A673 (cell line): ENCODE measurements at regions not wholly inside any gene's neighbourhood (a gene's known extent, or its start where the extent isn't known, plus 50 kb on each side); places are given as distances from the start of the nearest gene placed in this dataset.

Source experiments
- BruUV-seq: library from RNA; stranded (reverse); fragments of 400-500 nt; replicated peaks from 2 replicates; lab custom pipeline; 2021; lab: Mats Ljungman, UMichigan
- CTCF ChIA-PET: fragments of 300-600 bp; sonication (Branson Sonifier 250); formaldehyde crosslinking; loops from one replicate; lab custom pipeline; 2022; ENCODE audit warnings: antibody characterized with exemption; lab: Charles Lee
- POLR2A ChIA-PET: fragments of 300-600 bp; sonication (Branson Sonifier 250); formaldehyde crosslinking; loops from one replicate; lab custom pipeline; 2022; ENCODE audit warnings: antibody characterized with exemption; ENCODE audit not compliant: low non-redundant PET; lab: Charles Lee
- DNase-seq: peaks from one replicate; pipeline ENCODE4 v3.0.0-alpha.2; 2015; ENCODE audit warnings: low spot score
- H3K27ac ChIP-seq: fragments of 200-600 bp; sonication (generic); 2 replicates; pipeline ENCODE4 v1.5.1; 2016; ENCODE audit warnings: mixed run types, low read depth, mild to moderate bottlenecking, mixed read lengths, antibody characterized with exemption, low read length; ENCODE audit not compliant: poor library complexity, severe bottlenecking
- H3K27me3 ChIP-seq: fragments of 200-600 bp; sonication (generic); replicated peaks from 2 replicates; pipeline ENCODE4 v1.6.1; 2017; ENCODE audit warnings: mixed run types, low read depth, mild to moderate bottlenecking, mixed read lengths, antibody characterized with exemption, low read length; ENCODE audit not compliant: insufficient read depth, poor library complexity
- H3K36me3 ChIP-seq: fragments of 200-600 bp; sonication (generic); 2 replicates; pipeline ENCODE4 v1.6.1; 2016; ENCODE audit warnings: mixed run types, mild to moderate bottlenecking, mixed read lengths, antibody characterized with exemption, low read length; ENCODE audit not compliant: insufficient read depth, poor library complexity, severe bottlenecking
- H3K4me1 ChIP-seq: fragments of 200-600 bp; sonication (generic); 2 replicates; pipeline ENCODE4 v1.6.1; 2017; ENCODE audit warnings: mixed run types, mild to moderate bottlenecking, mixed read lengths, antibody characterized with exemption, low read length; ENCODE audit not compliant: insufficient read depth, poor library complexity, severe bottlenecking
- H3K4me3 ChIP-seq: fragments of 200-600 bp; sonication (generic); 2 replicates; pipeline ENCODE4 v1.5.1; 2016; ENCODE audit warnings: low read depth, mixed run types, mild to moderate bottlenecking, mixed read lengths, low read length; ENCODE audit not compliant: poor library complexity, severe bottlenecking
- H3K9me3 ChIP-seq: fragments of 200-600 bp; sonication (generic); 2 replicates; pipeline ENCODE4 v1.6.1; 2016; ENCODE audit warnings: mixed run types, low read depth, mild to moderate bottlenecking, mixed read lengths, antibody characterized with exemption, low read length; ENCODE audit not compliant: poor library complexity, severe bottlenecking
- CTCF ChIP-seq: fragments of 300-800, 200-600 bp; sonication (generic); conservative IDR thresholded peaks from 2 replicates; pipeline ENCODE4 v1.5.1; 2017; ENCODE audit warnings: low read depth, mild to moderate bottlenecking, antibody characterized with exemption, low read length, moderate library complexity, mixed read lengths
- EZH2 ChIP-seq: fragments of 200-600 bp; sonication (generic); IDR thresholded peaks from 2 replicates; pipeline ENCODE4 v1.6.1; 2017; ENCODE audit warnings: borderline replicate concordance, low read depth, mild to moderate bottlenecking, mixed read lengths, antibody characterized with exemption, low read length; ENCODE audit not compliant: poor library complexity, severe bottlenecking
- intact Hi-C: fragments of 100-400 bp; cut with micrococcal nuclease; formaldehyde crosslinking; loops from one replicate; pipeline ENCODE4 v1.10.0; 2022; ENCODE audit not compliant: unreplicated experiment

- Histone ChIP-seq H3K27me3 (no peaks in the 10 kb centered on the region), H3K4me1 (no peaks in the 10 kb centered on the region), H3K36me3 (no peaks in the 10 kb centered on the region), H3K27ac (no peak overlapping the region), H3K9me3 (no peaks in the 10 kb centered on the region), H3K4me3 (no peak overlapping the region)
- TF ChIP-seq CTCF (no peak), EZH2 (no peak)
- no TSS peak for BruUV-seq
- no peak for DNase-seq
- ChIA-PET CTCF (no interaction called here), POLR2A (interaction anchor here (0.7 kb wide), 1 partner anchor 72 kb away, joined by 3 read pairs; no protein-coding TSS in a partner anchor)
- intact Hi-C loops = no loop called here
Observed at GRCh38 chr4:158055668-158056067, 117.2 kb downstream of the GASK1B start.

DNA sequence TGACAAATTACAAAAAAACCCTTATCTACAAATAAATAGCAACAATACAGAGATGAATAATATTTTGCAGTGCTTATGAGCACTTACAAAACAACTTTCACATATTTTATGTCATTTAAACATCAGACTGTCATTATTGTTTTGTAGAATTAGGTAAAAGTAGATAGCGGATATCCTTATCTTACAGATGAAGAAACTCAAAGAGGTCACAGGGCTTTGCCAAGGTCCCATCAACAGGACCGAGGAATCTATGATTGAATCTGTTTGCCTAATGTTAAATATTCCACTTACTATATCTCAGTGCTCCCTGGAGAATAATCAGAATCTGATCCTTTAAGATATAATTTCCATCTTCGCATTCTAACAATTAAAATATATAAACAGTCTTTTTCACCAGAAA lies 119.0 kb downstream of the GASK1B start:
- Histone ChIP-seq H3K9me3 (no peaks in the 10 kb centered on the region), H3K27me3 (no peaks in the 10 kb centered on the region), H3K27ac (no peak overlapping the region), H3K4me3 (no peak overlapping the region), H3K4me1 (no peaks in the 10 kb centered on the region), H3K36me3 (no peaks in the 10 kb centered on the region)
- TF ChIP-seq CTCF (no peak), EZH2 (no peak)
- BruUV-seq = no TSS peak
- ChIA-PET CTCF (no interaction called here), POLR2A (no interaction called here)
- intact Hi-C loops = no loop called here
- DNase-seq = no peak

- H3K4me3 ChIP-seq = no peak overlapping the region
Observed at GRCh38 chr4:158053086-158053485, 119.7 kb downstream of the GASK1B start.

More at GRCh38 chr4:158053086-158053485, 119.7 kb downstream of the GASK1B start:
- intact Hi-C loops = no loop called here
- ChIA-PET POLR2A (no interaction called here), CTCF (no interaction called here)
- no peak for DNase-seq
- H3K36me3 ChIP-seq = no peaks in the 10 kb centered on the region
- no peaks in the 10 kb centered on the region for H3K4me1 ChIP-seq
- no peaks in the 10 kb centered on the region for H3K9me3 ChIP-seq
- TF ChIP-seq CTCF (no peak), EZH2 (no peak)
- no peak overlapping the region for H3K27ac ChIP-seq
- no TSS peak for BruUV-seq
- no peaks in the 10 kb centered on the region for H3K27me3 ChIP-seq
